ENCODE measurements at regions not wholly inside any gene's neighbourhood (a gene's known extent, or its start where the extent isn't known, plus 50 kb on each side); places are given as distances from the start of the nearest gene placed in this dataset.

DNA sequence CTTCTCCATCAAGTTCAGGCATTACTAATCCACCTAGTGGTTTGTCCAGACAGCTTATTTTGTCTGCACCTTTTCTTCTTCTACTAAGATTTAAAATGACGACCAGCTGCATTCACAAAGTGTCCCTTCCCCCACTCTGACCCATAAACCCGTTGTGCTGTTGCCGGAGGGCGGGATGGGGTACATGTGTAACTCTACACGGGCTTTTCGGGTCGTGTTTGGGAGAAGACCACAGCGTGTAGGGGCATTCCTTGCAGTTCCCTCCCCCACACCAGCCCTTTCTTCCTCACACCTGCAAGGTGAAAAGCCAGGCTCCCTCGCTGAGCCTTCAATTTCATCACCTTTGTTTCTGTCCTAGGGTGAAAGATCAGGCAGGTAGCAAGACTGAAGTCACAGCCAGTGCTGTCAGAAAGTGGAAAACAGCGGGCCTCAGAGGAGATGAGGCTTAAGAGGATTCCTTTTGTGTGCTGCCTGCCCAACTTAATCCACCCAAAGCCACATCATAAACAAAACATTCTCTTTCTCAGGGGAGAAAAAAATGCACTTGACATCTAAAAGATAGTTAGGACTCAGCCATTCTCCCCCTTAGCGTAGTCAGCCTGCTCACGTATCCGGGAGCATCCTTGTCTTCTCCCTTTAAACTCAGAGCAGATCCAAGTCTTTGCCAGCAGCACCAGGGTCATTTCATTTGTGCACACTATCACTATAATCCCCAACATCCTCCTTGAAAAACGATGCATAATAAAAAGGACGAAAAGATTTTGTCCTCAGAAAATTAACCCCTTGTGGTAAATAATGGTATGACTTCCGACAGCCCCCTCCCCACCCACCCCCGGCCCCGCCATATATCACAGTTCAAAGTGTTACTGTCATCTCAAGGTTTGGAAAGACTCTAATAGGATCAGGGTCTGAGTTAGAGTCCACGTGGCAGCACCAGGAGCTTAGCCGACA, 599.0 kb downstream of the RAB28 start:
- Histone ChIP-seq H3K4me1 (no peaks in the 10 kb centered on the region), H3K36me3 (no peaks in the 10 kb centered on the region), H3K27me3 (no peaks in the 10 kb centered on the region), H3K4me3 (no peak overlapping the region), H3K9me3 (no peaks in the 10 kb centered on the region), H3K27ac (no peak overlapping the region), H3K9ac (ENCODE audit: low read depth in 2 of 2, low read length in 2 of 2) (no peak overlapping the region)
- TF ChIP-seq, protein P1, sequence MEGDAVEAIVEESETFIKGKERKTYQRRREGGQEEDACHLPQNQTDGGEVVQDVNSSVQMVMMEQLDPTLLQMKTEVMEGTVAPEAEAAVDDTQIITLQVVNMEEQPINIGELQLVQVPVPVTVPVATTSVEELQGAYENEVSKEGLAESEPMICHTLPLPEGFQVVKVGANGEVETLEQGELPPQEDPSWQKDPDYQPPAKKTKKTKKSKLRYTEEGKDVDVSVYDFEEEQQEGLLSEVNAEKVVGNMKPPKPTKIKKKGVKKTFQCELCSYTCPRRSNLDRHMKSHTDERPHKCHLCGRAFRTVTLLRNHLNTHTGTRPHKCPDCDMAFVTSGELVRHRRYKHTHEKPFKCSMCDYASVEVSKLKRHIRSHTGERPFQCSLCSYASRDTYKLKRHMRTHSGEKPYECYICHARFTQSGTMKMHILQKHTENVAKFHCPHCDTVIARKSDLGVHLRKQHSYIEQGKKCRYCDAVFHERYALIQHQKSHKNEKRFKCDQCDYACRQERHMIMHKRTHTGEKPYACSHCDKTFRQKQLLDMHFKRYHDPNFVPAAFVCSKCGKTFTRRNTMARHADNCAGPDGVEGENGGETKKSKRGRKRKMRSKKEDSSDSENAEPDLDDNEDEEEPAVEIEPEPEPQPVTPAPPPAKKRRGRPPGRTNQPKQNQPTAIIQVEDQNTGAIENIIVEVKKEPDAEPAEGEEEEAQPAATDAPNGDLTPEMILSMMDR (IDR thresholded peaks at IDR 0.05), result no peak
- no peak for DNase-seq
- intact Hi-C loops (cut with DNase I), result no loop called here

DNA sequence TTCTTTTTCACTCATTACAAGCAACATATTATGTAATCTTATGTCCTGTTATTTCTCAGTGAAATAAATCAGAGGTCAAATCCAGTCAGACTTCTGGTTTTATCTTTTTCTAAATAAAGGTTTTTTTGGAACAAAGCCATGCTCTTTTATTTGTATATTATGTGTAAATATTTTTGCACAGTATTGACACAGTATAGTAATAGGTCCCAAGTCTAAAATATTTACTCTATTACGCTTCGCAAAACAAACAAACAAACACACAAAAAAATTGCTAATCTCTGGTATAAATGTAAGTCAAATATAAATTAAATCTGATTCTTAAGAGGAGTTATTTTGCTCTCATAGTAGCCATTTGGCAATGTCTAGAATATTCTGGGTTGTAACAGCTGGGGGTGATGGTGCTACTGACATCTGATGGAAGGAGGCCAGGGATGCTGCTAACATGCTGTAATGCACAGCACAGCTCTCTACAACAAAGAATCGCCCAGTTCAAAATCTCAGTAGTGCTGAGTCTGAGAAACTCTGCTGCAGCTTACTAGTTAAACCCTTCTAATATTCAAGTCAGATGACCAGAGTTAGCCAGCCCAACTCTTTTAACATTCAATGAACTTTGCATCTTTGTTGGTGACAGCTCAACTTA, 602.1 kb downstream of the RAB28 start:
- intact Hi-C loops (cut with DNase I), result no loop called here
- H3K27me3 ChIP-seq, result no peaks in the 10 kb centered on the region
- H3K4me1 ChIP-seq, result no peaks in the 10 kb centered on the region
- no peaks in the 10 kb centered on the region for H3K9me3 ChIP-seq
- no peaks in the 10 kb centered on the region for H3K36me3 ChIP-seq
- H3K4me3 ChIP-seq, result no peak overlapping the region
- H3K9ac ChIP-seq (ENCODE audit: low read depth in 2 of 2, low read length in 2 of 2), result no peak overlapping the region
- no peak overlapping the region for H3K27ac ChIP-seq
- DNase-seq, result no peak
- TF ChIP-seq, protein P1 (IDR thresholded peaks at IDR 0.05), result no peak

DNA sequence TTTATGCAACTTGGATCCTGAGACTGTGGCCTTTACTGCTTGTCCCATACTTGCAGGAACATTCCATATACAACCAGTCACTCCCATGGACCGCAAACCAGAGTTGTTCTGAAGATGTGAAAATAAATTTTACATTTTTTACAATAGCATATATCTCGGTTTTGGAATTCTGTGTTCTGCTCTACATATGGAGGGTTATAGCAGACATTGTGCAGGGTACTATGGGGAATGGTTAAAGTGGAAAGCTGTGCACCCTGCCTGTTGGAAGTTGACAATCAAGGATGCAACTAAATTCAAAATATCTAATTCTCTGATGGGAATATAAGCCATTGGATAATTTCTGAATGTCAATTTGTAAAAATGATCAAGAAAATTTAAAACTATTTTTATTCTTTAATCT, 603.3 kb downstream of the RAB28 start:
- TF ChIP-seq, protein P1 (IDR thresholded peaks at IDR 0.05), result no peak
- intact Hi-C loops (cut with DNase I), result no loop called here
- Histone ChIP-seq H3K4me3 (no peak overlapping the region), H3K9me3 (no peaks in the 10 kb centered on the region), H3K9ac (ENCODE audit: low read depth in 2 of 2, low read length in 2 of 2) (no peak overlapping the region), H3K27ac (no peak overlapping the region), H3K36me3 (no peaks in the 10 kb centered on the region), H3K4me1 (no peaks in the 10 kb centered on the region), H3K27me3 (no peaks in the 10 kb centered on the region)
- DNase-seq, result no peak

DNA sequence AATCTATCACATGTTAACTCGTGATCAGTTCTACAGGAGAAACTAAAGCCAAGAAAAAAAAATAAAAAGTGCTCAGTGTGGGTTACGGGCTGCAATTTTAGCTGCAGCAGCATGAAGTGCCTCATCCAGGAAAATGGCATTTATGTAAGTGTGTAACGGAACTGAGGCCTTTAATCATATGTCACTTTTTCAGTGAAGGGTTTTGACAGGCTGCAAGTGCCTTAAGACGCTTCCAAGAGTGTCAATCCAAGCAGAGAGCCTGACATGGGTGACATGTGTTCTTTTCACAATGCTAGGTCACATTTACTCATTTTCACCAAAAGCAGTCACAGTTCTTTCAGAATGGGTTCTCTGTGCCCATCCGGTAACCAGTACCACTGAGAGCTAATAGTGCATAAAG, 604.6 kb downstream of the RAB28 start:
- intact Hi-C loops (cut with DNase I), result no loop called here
- TF ChIP-seq, protein P1 (IDR thresholded peaks at IDR 0.05), result no peak

DNA sequence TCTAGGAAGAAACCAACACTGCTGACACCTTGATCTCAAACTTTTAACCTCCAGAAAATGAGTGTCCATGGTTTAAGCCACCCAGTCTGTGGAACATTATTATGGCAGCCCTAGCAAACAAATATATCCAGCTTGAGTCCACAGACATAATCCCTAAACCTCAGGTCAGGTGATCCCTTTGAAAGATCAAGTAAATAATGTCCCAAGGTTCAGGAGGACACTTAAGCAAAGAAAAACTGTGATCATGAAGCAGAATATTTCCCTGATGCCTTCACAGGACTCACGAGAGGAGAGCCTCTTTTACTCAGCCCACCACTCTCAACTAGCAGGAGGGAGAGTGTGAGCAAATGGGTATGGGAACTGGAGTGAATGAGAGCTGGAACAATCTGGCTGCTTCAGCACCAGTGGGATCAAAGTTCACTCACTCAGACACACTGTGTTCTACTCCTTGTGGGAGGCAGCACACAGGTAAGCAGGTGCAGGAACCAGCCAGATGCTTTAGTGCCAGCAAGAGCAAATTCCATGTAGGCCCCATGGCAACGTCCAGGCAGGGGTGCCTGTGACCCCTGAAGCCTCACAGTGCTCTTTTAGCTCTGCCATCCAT, 608.4 kb downstream of the RAB28 start:
- Histone ChIP-seq H3K9me3 (no peaks in the 10 kb centered on the region), H3K36me3 (no peaks in the 10 kb centered on the region), H3K27me3 (no peaks in the 10 kb centered on the region), H3K9ac (ENCODE audit: low read depth in 2 of 2, low read length in 2 of 2) (no peak overlapping the region), H3K27ac (no peak overlapping the region), H3K4me1 (no peaks in the 10 kb centered on the region), H3K4me3 (no peak overlapping the region)
- intact Hi-C loops (cut with DNase I), result no loop called here
- TF ChIP-seq, protein P1 (IDR thresholded peaks at IDR 0.05), result no peak
- DNase-seq, result no peak

More for the DNA sequence above, 604.6 kb downstream of the RAB28 start:
- no peak for DNase-seq
- Histone ChIP-seq H3K27me3 (no peaks in the 10 kb centered on the region), H3K9me3 (no peaks in the 10 kb centered on the region), H3K27ac (no peak overlapping the region), H3K4me1 (no peaks in the 10 kb centered on the region), H3K9ac (ENCODE audit: low read depth in 2 of 2, low read length in 2 of 2) (no peak overlapping the region), H3K4me3 (no peak overlapping the region), H3K36me3 (no peaks in the 10 kb centered on the region)

Data from colonic mucosa (tissue), 4 donors.